Fibroblast of pulmonary artery (primary cell): ENCODE measurements at regions not wholly inside any gene's neighbourhood (a gene's known extent, or its start where the extent isn't known, plus 50 kb on each side); places are given as distances from the start of the nearest gene placed in this dataset.
A peak's percentile ranks its signal among the peaks of the same experiment; 100 is the strongest.

ENCODE experiments used
- DNase-seq: peaks from one replicate; pipeline ENCODE4 v3.0.0-alpha.2; 2010; ENCODE audit warnings: low read depth
- H3K4me3 ChIP-seq: replicated peaks from 2 replicates; pipeline ENCODE4 v1.5.1; 2011; ENCODE audit warnings: low read depth, mild to moderate bottlenecking, control low read depth, low read length, moderate library complexity
- TF ChIP-seq, protein P1 (sequence below): IDR thresholded peaks from 2 replicates; pipeline ENCODE4 v1.5.1; 2011; ENCODE audit warnings: mild to moderate bottlenecking, control low read depth, low read length, inconsistent platforms; ENCODE audit errors: missing control alignments

DNA sequence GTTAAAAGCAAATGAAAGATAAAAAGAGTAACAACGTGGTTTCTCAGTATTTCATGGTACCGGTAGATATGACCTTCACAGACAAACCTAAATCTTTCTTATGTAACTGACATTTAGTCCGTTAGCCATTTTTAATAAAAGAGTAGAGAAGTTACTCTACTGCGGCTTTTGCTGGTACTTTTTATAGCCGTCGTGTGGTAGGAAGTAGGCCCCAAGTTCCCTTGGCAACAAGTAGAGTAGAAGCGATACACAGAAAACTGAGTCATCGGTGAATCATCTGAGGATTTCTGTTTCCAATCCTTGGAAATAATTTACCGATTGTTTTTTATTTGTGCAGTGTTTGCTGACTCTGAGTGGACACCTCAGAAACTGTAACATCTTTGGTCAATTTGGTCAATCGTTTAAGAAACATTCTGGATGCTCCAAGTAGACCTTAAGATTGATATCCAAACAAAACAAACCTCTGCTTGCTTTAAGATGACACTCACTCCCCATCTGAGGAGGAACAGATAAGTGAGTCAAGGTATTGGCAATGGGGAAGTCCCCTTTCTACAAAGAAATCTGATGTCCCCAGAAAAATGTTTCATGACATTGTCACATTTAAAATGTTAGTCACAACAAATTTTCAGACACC is 63.9 kb upstream of the AHR start:
- TF ChIP-seq, protein P1, sequence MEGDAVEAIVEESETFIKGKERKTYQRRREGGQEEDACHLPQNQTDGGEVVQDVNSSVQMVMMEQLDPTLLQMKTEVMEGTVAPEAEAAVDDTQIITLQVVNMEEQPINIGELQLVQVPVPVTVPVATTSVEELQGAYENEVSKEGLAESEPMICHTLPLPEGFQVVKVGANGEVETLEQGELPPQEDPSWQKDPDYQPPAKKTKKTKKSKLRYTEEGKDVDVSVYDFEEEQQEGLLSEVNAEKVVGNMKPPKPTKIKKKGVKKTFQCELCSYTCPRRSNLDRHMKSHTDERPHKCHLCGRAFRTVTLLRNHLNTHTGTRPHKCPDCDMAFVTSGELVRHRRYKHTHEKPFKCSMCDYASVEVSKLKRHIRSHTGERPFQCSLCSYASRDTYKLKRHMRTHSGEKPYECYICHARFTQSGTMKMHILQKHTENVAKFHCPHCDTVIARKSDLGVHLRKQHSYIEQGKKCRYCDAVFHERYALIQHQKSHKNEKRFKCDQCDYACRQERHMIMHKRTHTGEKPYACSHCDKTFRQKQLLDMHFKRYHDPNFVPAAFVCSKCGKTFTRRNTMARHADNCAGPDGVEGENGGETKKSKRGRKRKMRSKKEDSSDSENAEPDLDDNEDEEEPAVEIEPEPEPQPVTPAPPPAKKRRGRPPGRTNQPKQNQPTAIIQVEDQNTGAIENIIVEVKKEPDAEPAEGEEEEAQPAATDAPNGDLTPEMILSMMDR: no peak
- DNase-seq: peak; percentile 96
- H3K4me3 ChIP-seq: no peak overlapping the region

DNA sequence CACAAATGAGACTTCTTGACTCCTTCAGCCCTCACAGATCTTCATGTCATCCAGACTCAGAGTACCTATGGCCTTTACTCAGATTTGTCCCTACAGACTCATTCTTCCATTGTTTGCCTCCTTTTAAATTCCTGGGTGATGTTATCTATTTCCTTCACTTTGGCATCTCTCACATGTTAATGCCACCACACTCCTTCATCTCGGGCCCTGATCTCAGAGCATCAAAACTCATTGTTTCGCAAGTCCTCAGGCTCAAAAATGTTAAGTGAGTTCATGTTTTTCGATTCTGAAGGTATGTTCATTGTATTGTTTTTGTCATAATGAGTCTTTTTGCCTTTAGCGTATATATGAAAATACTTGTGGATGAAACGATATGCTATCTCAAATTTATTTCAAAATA is 62.3 kb upstream of the AHR start:
- H3K4me3 ChIP-seq: no peak overlapping the region
- peak; percentile 48 for DNase-seq
- TF ChIP-seq, protein P1: no peak

DNA sequence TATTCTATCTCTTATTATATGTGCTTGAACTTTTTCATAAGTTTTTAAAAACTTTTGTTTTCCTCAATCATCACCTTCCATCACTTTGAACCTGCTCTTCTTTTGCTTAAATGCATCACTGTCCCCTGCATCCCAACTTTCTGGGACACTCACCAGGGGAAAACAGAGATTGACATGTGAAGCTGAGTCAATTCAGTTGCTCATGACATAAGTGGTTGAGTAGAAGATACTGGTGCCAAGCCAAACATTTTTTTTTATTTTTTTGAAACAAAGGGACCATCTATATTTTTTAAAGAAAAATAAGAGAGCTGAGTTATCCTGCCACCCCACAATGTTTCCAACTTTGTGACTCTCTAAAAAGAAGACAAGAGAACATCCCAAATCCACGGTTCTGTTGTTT is 61.8 kb upstream of the AHR start:
- H3K4me3 ChIP-seq: no peak overlapping the region
- TF ChIP-seq, protein P1: no peak
- peak; percentile 52 for DNase-seq

DNA sequence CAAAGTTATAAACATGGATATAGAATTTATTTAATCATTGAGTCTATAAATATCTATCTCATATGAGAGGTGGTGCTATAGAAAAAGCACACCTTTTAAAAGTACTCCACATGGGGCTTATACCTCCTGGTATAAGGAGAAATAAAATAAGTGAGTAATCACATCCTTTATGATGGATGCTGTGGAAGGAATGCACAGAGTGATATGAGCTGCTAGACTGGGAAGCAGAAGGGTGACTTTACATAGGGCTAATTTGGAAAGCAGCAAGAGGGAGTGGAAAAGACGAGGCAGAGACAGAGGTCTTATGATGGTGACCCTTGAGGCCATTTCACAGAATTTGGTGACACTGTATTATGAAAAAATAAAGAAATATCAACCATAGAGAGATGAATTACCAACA is 59.4 kb upstream of the AHR start:
- TF ChIP-seq, protein P1: no peak
- no peak overlapping the region for H3K4me3 ChIP-seq
- no peak for DNase-seq

DNA sequence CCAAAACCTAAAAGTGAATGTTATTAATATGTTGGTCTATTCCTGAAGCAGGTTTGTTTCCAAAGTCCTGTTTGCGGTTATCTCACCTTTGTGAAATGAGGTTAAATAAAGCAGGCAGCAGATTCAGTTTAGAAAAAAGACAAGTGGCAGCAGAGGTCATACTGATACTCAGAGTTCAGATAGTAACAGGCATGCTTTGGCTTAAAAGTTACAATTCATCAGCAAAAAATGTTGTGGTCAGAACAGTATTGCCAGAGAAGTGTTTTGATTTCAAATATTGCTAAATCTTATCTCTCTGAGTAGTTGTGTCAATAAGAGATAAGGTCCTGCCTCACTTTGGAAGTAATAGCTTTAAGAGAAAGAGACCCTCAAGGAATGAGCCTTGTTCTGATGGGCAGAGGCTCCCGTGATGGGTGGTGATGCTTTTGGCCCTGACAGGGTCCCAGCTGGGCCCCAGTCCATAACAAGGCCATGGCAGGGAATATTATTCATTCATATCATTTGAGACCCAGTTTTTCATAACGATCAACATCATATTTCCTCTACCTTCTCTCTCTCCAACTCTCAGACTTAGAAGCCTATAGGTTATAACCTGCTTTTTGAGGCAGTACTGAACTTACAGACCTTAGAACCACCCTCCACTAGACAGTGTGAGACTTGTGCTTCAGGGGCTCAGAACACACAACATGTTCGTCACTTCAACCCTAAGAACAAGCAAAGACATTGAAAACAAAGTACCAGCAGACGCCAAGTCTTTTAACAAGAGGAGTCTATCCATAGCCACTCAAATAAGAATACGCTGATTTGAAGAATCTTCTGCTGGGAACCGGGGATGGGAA is 58.5 kb upstream of the AHR start:
- peak; percentile 55 for DNase-seq
- no peak overlapping the region for H3K4me3 ChIP-seq
- TF ChIP-seq, protein P1: no peak

DNA sequence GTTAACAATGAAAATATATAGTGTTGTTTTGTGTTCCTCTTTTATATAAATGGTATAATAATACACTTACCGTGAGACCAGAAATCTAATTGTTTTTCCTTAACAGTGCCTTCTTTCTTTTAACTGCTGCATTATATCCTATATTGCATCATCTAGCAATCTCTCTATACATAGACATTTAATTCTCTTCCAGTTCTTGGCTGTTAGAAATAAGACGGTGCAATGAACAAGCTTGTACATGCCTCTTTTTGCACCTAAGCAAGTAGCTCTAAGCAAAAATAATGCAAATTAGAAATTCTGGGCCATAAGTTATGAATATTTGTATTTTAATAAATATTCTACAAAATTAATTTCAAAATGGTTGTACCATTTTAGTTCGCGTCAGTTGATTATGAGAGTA is 55.9 kb upstream of the AHR start:
- TF ChIP-seq, protein P1: no peak
- no peak overlapping the region for H3K4me3 ChIP-seq
- DNase-seq: no peak
